CD4-positive, alpha-beta T cell (primary cell): ENCODE measurements at regions not wholly inside any gene's neighbourhood (a gene's known extent, or its start where the extent isn't known, plus 50 kb on each side); places are given as distances from the start of the nearest gene placed in this dataset.

ENCODE experiments used
- ATAC-seq: fragments of 200-7000 bp; cut with Tn5 transposase; one replicate; pipeline ENCODE4 v1.10.0; 2022; ENCODE audit warnings: mild to moderate bottlenecking; ENCODE audit not compliant: poor library complexity
- CTCF ChIA-PET: fragments of 350-600 bp; sonication (Branson Sonifier 250); formaldehyde crosslinking; loops from one replicate; lab custom pipeline; 2021; ENCODE audit warnings: antibody characterized with exemption, inconsistent platforms; lab: Charles Lee
- POLR2A ChIA-PET: fragments of 350-600 bp; sonication (Branson Sonifier 250); formaldehyde crosslinking; loops from one replicate; lab custom pipeline; 2021; ENCODE audit warnings: antibody characterized with exemption, inconsistent platforms; lab: Charles Lee
- DNase-seq, 14 experiments: peaks; one replicate each; pipeline ENCODE4 v3.0.0-alpha.2; 2013 to 2020; ENCODE audit warnings: mixed read lengths in 2 of 14
- H3K27ac ChIP-seq, 2 donors: one replicate each; pipeline versions ENCODE4 v1.5.1 to v1.7.0; 2013; ENCODE audit warnings: low read length in 2 of 2, low read depth in 1 of 2, mild to moderate bottlenecking in 1 of 2
- H3K27me3 ChIP-seq, 2 experiments: 1 replicate in 1 of 2; 2 replicates in 1 of 2; pipeline versions ENCODE4 v1.6.1 to v1.7.0; 2013; ENCODE audit warnings: low read length in 2 of 2, control low read depth in 1 of 2, mild to moderate bottlenecking in 1 of 2, moderate library complexity in 1 of 2; ENCODE audit not compliant: insufficient read depth in 2 of 2, control insufficient read depth in 1 of 2
- H3K36me3 ChIP-seq: one replicate; pipeline ENCODE4 v1.6.1; 2013; ENCODE audit warnings: low read length, control low read depth; ENCODE audit not compliant: insufficient read depth
- H3K4me1 ChIP-seq: one replicate; pipeline ENCODE4 v1.6.1; 2013; ENCODE audit warnings: low read length, control low read depth; ENCODE audit not compliant: insufficient read depth
- H3K4me3 ChIP-seq: one replicate; pipeline ENCODE4 v1.5.1; 2013; ENCODE audit warnings: mild to moderate bottlenecking, low read length, moderate library complexity
- H3K9me3 ChIP-seq, 2 experiments: 1 replicate in 1 of 2; 2 replicates in 1 of 2; pipeline versions ENCODE4 v1.6.1 to v1.7.0; 2013; ENCODE audit warnings: low read length in 2 of 2, mild to moderate bottlenecking in 2 of 2, control low read depth in 1 of 2, moderate library complexity in 1 of 2; ENCODE audit not compliant: control insufficient read depth in 1 of 2, insufficient read depth in 1 of 2
- H3K27ac Mint-ChIP-seq: one replicate; pipeline ENCODE4 v1.8.0; 2020; ENCODE audit warnings: mixed read lengths
- H3K27me3 Mint-ChIP-seq: one replicate; pipeline ENCODE4 v1.8.0; 2021; ENCODE audit warnings: mixed read lengths
- H3K36me3 Mint-ChIP-seq: one replicate; pipeline ENCODE4 v1.8.0; 2021; ENCODE audit warnings: low read depth, mixed read lengths
- H3K4me1 Mint-ChIP-seq: one replicate; pipeline ENCODE4 v1.8.0; 2021; ENCODE audit warnings: low read depth, mixed read lengths
- H3K4me3 Mint-ChIP-seq: one replicate; pipeline ENCODE4 v1.8.0; 2020; ENCODE audit warnings: mild to moderate bottlenecking, mixed read lengths
- H3K9me3 Mint-ChIP-seq: one replicate; pipeline ENCODE4 v1.8.0; 2020; ENCODE audit warnings: mixed read lengths
- CTCF ChIP-seq: fragments of 200-600 bp; IDR thresholded peaks from one replicate; pipeline ENCODE4 v1.8.0; 2022; ENCODE audit warnings: antibody characterized with exemption, mild to moderate bottlenecking
- intact Hi-C, 2 experiments: fragments of 100-400 bp; cut with DNase I in 1 of 2; cut with micrococcal nuclease in 1 of 2; formaldehyde crosslinking; loops; one replicate each; pipeline versions ENCODE4 v1.15.1 to v1.9.0; 2023 to 2025; cut with DNase I, micrococcal nuclease

- CTCF ChIA-PET, result no interaction called here
- POLR2A ChIA-PET, result no interaction called here
- H3K36me3 ChIP-seq, result no peaks in the 10 kb centered on the region
- no peaks in the 10 kb centered on the region for H3K4me1 ChIP-seq
- intact Hi-C loops, result no loop called here
- no peak overlapping the region for H3K27ac Mint-ChIP-seq
- no peak overlapping the region for H3K27ac ChIP-seq
- DNase-seq (no peak), ATAC-seq (no peak)
- H3K27me3 ChIP-seq, result no peaks in the 10 kb centered on the region
- peaks cover 2% of the 10 kb centered on the region for H3K9me3 Mint-ChIP-seq
- no peaks in the 10 kb centered on the region for H3K36me3 Mint-ChIP-seq
- no peak for TF ChIP-seq CTCF
- H3K4me3 ChIP-seq, result no peak overlapping the region
- no peaks in the 10 kb centered on the region for H3K27me3 Mint-ChIP-seq
- H3K4me1 Mint-ChIP-seq, result no peaks in the 10 kb centered on the region
- H3K9me3 ChIP-seq, result peaks cover 0 to 9% of the 10 kb centered on the region in 2 experiments
- H3K4me3 Mint-ChIP-seq, result no peak overlapping the region
Observed at GRCh38 chr18:73045037-73045436, 177.2 kb upstream of the NETO1 start.

DNA sequence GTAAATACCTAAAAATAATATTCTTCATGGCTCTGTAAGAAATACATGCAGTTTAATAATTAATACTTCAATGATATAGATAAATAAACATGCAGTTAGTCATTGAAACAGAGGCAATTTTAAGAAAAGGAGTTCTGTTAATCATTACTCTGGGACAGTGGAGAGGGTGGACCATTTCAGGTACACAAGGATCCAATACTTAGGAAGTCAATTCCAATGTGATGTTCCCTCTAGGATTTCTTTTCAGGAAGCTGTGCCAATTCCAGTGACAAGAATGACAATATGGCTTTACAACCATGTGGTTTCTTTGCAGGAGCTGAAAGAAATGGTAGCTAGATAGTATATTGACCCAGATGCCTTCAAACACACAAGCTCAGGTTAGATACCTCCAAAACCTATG is 175.8 kb upstream of the NETO1 start:
- Mint-ChIP-seq H3K4me1 (no peaks in the 10 kb centered on the region), H3K9me3 (peaks cover 2% of the 10 kb centered on the region), H3K27me3 (no peaks in the 10 kb centered on the region), H3K27ac (no peak overlapping the region), H3K36me3 (no peaks in the 10 kb centered on the region), H3K4me3 (no peak overlapping the region)
- no peak for DNase-seq
- Histone ChIP-seq H3K36me3 (no peaks in the 10 kb centered on the region), H3K4me3 (no peak overlapping the region), H3K27ac (no peak overlapping the region), H3K9me3 (peaks cover 0 to 9% of the 10 kb centered on the region in 2 experiments), H3K27me3 (no peaks in the 10 kb centered on the region), H3K4me1 (no peaks in the 10 kb centered on the region)
- ChIA-PET POLR2A (no interaction called here), CTCF (no interaction called here)
- no peak for TF ChIP-seq CTCF
- intact Hi-C loops, result no loop called here
- ATAC-seq, result no peak

GRCh38 chr18:73043211-73043610 is 175.4 kb upstream of the NETO1 start:
- TF ChIP-seq CTCF, result no peak
- CTCF ChIA-PET, result no interaction called here
- Mint-ChIP-seq H3K27me3 (no peaks in the 10 kb centered on the region), H3K36me3 (no peaks in the 10 kb centered on the region), H3K9me3 (peaks cover 2% of the 10 kb centered on the region), H3K27ac (no peak overlapping the region), H3K4me1 (no peaks in the 10 kb centered on the region), H3K4me3 (no peak overlapping the region)
- no peak for ATAC-seq
- Histone ChIP-seq H3K4me1 (no peaks in the 10 kb centered on the region), H3K36me3 (no peaks in the 10 kb centered on the region), H3K4me3 (no peak overlapping the region), H3K27me3 (no peaks in the 10 kb centered on the region), H3K9me3 (peaks cover 0 to 9% of the 10 kb centered on the region in 2 experiments), H3K27ac (no peak overlapping the region)
- POLR2A ChIA-PET, result no interaction called here
- intact Hi-C loops, result no loop called here
- no peak for DNase-seq
